Transverse colon (tissue), 4 donors: ENCODE measurements at regions not wholly inside any gene's neighbourhood (a gene's known extent, or its start where the extent isn't known, plus 50 kb on each side); places are given as distances from the start of the nearest gene placed in this dataset.

Experiments used
- CTCF ChIP-seq, 5 experiments: fragments of 200-600 bp in 3 of 5; fragments of 450-650 bp in 2 of 5; sonication (generic) in 3 of 5; IDR thresholded peaks; 1 replicate in 2 of 5; 2 replicates in 3 of 5; pipeline ENCODE4 v1.5.1; 2016 to 2017; ENCODE audit warnings: antibody characterized with exemption in 5 of 5, inconsistent platforms in 3 of 5, mild to moderate bottlenecking in 2 of 5, moderate library complexity in 1 of 5
- POLR2AphosphoS5 ChIP-seq, 3 donors: sonication (generic); formaldehyde crosslinking; IDR thresholded peaks; one replicate each; pipeline ENCODE4 v1.6.1; 2016; ENCODE audit warnings: antibody characterized with exemption in 3 of 3

- TF ChIP-seq POLR2AphosphoS5 (IDR thresholded peaks at IDR 0.05) (no peak), CTCF (IDR thresholded peaks at IDR 0.05) (no peak)
Measured at GRCh38 chr10:124287791-124288190, 130.9 kb downstream of the OAT start.
